GM18861 (cell line): ENCODE measurements at regions not wholly inside any gene's neighbourhood (a gene's known extent, or its start where the extent isn't known, plus 50 kb on each side); places are given as distances from the start of the nearest gene placed in this dataset.
"Not testable (repeated sequence)": the region's sequence is repeated elsewhere in the genome, so short reads cannot be mapped to it uniquely, and the experiment has no call there.

Experiments
- ATAC-seq: cut with Tn5 transposase; IDR thresholded peaks from one replicate; pipeline ENCODE4 v1.9.1; 2021; ENCODE audit not compliant: unreplicated experiment

DNA sequence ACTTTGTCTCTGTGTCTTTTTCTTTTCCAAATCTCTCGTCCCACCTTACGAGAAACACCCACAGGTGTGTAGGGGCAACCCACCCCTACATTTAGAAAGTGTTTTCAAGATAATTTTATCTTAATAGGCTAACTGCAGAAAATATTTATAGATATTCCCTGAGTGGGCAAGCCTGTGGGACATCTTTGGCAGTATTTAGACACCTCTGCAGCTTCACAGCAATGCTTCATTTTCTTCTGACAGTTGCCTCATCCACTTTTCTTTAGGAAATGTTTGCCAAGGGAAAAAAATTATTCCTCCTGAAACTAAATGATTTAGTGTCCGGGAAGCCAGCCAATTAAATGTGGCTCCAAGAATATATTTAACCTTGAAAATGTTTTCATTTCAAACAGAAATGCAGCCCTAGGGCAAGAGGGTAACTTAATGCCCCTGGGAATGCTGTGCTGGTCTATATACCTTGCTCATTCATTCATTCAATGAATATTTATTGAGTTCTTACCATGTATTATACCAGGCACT, 290.4 kb downstream of the ABCC12 start:
- ATAC-seq: no peak

DNA sequence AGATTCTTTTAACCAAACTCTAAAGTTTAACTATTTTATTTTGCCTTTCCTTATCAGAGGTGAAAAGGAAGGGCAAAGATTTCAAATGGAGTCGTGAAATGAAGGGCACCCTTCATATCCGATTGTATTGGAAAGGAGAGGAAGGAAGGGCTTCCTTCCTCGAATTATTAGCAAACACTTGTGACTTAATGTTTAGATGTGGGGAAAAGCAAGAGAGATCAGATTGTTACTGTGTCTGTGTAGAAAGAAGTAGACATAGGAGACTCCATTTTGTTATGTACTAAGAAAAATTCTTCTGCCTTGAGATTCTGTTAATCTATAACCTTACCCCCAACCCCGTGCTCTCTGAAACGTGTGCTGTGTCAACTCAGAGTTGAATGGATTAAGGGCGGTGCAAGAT, 291.5 kb downstream of the ABCC12 start:
- not testable (repeated sequence) for ATAC-seq

DNA sequence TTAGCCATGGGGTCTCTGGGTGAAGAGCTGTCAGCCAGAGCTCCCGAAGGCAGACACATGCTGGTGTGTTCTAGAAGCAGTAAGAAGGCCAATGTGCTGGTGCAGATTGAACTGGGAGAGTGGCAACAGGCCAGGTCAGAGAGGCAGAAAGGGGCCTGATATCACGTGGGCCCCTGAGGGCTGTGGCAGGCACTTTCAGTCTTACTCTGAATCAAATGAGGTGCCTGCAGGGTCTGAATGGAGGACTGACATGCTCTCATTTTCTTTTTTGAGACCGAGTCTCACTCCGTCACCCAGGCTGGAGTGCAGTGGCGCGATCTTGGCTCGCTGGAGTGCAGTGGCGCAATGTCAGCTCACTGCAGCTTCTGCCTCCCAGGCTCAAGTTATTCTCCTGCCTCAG, 293.8 kb downstream of the ABCC12 start:
- no peak for ATAC-seq

DNA sequence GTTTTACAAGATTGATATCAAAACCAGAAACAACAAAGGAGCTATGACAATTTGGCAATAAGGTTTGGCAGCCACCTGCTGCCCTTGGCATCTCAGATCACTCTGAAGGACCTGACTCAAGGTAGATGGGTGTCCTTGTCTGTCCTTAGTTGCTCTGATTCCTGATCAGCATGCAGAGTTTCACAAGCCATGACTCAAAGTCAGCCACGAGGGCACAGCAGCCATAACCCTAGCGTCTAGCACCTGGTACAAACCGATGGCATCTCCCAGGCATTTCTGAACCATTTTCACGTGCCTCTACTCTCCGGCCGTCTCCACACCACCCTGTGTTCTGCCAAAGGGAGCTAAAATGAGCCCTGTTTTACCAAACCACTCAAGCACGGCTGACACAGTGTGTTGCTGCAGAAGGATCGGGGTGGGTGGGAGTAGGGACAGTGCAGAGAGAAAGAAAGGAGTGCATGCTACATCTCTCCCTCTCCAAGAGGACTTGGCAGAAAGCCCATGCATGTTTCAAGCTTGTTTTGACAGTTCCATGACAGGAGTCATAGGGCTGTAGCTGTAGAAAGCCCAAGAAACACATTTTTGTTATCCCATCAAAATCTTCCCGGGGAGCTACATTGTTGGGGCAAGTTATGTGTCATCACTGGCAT, 297.3 kb downstream of the ABCC12 start:
- no peak for ATAC-seq

DNA sequence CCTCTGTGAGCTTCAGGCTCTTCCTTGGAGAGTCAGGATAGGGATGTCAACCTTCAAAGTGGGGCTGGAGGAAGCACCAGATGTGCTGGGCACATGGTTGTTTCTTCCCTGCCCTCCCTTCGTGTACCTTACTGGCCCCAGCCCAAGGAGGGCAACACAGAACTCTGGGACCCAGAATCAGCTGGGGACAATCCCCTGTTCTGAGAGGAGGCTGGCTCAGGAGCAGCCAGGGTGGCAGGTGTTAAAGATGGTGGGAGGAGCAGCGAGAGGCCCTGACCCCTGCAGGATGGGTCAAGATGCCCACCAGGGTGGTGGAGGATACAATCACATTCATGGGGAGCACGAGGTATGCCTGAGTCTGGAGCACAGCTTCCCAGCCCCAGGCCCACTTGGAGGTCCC, 300.4 kb downstream of the ABCC12 start:
- no peak for ATAC-seq

DNA sequence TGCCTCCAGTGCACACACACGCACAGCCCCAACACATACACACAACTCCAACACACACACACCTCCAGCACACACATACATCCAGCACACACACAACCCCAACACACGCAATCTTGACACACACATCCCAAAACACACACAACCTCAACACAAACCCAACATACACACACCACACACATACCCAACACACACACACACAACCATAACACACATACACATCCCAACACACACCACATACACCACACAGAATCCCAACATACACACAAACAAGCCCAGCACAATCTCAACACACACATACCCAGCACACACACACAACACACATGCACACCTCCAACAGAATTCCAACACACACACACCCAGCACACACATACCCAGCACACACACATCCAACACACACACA, 301.1 kb downstream of the ABCC12 start:
- no peak for ATAC-seq

DNA sequence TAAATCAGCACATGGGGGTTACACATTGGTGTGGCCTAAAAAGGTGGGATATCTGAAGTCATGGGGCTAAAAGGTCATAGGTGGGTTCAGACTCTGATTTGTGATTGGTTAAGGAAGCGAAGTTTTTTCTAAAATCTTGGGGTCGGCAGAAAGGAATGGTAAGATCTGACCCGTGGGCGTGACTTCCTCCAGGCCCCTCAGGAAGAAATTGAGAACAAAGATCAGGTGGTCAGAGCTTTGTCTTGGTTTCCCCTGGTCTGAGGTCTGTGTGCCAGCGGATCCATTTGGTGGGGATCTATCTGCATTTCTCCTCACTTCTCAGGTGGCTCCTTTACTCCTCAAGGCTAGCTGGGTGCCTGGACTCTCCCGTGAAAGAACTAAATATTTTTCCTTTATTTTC, 302.8 kb downstream of the ABCC12 start:
- no peak for ATAC-seq

DNA sequence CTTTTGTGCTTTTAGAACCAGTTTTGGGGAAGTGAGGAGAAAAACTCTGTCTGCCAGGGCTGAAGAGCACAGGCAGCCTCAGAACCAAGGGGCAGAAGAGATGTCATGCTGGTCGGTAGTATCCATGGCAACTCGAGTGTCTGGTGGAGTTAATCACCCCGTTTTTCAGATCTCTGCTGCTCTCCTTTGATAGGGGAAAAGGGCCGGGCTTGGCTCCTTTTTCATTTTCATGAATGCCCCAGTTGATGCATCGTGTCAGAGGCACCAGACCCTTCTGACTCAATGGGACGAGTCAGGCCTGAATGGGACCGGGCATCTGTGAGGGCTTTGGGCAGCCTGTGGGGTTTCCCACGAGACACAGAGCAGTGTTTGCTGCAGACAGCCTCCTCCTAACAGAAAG, 304.6 kb downstream of the ABCC12 start:
- no peak for ATAC-seq

DNA sequence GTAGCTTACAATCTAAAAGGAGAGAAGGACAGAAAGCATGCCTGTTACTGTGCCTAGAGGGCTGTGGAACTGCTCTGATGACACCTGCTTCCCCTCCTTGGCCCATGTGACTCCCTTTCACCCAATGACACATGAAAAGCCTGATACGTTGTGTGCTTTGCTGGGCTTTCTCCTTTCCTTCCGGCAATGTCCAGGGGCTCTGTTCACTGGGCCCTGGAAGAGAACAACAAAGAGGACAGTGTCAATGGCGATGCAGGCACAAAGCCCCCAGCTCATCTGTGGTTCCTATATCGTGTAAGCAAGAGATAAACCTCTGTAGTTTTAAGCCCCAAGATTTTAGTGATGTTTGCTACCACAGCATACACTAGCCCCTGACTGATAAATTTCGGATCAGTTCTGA, 306.1 kb downstream of the ABCC12 start:
- ATAC-seq: no peak

DNA sequence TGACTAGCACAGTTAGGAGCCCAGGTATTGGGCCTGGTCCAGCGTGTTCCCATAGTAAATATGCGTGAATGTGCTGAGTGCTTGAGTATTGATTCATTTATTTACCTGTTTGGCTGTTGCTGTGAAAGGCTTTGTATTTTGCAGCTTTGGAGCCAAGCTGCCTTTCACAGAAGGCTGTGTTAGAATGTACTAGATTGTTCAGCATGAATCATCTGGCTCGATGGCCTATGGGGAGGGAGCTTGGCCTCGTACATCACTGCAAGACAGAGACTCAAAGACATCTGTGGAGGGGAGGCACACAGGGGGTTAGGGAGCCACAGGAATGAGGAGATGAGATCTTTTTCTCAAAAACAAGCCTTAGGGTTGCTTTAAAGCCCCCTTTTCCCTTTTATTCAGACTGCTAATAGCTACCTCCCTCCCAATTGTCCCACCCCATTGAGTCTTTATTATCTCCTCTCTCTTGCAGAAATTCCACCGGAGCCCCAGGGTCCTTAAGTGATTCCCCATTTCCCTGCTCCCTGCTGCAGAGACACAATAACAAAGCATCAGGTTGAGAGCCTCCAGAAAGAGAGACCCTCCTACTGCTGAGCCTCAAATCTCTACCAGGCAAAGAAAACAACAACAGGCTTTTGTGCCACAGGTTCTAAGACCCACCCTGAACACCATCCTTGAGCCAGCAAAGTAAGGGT, 307.2 kb downstream of the ABCC12 start:
- ATAC-seq: no peak

DNA sequence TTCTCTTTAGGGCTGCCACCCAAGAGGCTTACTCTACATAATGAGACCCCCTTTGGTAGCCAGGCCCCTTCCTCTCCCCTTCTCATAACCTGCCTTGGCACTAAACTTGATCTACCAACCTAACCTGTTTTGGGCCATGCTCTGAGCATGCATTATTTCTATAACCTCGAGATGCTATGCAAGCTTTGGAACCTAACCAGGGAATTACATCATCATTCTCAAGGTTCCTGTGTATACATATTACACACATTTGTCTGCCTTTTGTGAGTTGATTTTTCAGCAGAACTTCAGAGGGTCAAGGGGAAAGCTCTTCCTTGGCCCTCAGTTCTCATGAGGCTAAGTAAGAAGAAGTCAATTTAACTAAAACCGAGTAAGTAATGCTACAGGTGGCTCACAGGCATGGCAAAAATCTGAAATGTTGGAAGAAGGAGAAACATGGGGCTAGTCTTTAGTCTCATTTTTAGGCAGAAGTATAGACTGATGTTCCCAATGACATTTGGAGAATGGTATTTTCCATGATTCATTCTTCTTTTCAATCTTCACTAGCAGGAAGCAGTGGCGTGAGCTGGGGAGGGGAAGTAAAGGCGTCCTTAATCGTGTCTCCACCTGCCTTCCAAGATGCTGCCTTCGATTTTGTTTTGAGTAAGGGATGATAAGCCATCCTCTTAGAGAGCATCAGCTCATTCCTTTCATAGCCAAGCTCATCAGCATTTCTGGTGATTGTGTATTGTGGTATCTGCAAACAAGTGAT, 308.4 kb downstream of the ABCC12 start:
- no peak for ATAC-seq

DNA sequence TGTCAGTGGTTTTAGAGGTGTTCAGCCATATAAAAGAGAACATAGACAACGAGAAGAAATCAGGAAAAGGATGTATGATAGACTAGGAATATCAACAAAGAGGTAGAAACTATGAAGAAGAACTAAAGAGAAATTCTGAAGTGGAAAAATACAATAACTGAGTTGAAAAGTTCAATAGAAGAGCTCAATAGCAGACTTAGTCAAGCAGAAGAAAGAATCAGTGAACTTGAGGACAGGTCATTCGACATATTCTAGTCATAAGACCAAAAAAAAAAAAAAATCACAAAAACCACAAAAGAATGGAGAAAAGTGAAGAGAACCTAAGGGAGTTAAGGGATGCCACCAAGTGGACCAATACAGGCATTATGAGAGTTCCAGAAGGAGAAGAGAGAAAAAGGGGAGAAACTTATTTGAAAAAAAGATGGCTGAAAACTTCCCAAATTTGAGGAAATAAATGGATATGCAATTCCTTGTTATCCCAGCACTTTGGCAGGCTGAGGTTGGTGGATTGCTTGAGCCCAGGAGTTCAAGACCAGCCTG, 321.2 kb downstream of the ABCC12 start:
- ATAC-seq: no peak

DNA sequence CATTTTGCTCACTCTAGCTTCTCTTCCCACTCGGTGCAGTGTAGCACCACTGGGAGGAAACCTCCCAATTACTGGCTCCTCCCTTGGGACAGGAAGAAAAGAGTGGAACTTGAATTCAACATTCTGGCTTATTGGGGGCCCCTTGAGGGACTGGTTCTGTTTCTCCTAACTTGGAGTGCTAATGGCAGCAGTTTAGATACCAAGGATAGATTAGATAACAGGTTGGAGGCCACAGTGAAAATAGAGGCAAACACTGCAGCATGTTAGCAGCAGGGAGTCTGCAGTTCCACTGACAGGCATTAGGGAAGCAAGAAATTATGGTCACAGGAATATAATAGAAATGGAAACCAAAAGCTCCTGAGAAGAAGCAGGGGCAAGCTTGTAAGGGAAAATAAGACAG, 322.0 kb downstream of the ABCC12 start:
- no peak for ATAC-seq

DNA sequence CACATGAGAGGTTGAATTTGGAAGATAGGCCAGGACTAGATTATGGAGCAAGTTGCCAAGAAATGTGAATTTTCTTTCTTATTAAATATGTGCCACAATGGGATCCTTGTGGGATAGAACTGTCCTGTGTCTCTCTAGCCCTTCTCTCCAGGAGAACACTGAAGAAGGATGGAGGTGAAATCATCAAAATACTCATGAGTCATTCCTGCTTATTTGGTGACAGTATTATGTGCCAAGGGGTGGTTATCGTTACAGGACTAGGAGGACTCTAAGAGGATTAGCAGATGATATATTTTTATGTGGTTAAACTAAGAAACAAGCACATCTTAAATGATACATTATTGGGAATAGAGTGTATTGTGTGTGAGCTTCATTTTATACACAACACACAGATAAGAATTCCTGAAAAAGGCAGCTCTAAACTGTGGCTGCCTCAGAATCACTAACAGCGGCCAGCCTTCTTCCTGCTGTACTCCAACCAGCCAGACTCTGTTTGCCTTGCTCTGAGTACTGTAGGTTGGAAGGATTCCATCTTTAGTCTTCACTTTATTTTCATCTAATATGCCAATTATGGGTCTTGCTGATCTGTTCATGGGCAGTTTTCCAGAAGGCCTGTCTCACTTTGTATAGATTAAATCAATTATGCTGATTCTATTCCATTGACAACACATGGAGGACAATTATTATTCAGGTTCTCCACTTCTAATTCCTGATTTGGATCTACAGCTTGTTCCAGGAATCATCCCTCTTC, 325.8 kb downstream of the ABCC12 start:
- ATAC-seq: no peak

DNA sequence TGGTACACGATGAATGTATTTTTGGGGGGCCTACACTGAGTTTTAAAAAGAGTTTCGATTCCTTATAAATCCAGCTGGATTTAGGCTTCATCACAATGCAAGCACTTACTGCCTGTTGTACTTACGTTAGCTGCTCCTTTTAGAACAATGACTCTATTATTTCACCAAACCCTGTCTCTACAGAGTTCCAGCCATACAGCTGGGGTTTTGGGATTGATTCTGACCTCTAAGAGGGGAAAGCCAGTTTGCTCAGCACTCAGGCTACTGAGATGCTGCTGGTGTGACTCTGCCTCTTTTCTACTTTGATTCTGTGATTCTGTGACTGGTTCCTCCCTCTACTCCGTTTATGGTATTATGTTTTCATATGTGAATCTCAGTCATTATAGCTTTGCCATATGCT, 329.7 kb downstream of the ABCC12 start:
- no peak for ATAC-seq

DNA sequence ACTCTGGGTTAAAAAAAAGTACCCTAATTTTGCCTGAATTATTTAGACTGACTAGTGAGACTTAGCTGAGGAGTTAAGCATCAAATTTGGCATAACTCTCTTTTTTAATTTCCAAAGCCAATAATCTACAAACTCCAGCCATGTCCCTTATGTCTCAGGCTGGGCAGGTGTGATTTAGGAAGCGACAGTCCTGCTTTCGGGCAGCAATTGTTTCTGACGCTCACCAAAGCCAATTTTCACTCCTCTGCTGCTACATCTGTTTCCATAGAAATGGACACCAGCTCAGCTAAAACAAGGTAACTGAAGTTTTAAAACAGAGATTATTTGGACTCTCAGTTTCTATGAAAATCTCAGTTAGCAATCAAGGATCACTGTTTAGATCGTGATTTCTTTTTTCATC, 338.7 kb downstream of the ABCC12 start:
- ATAC-seq: no peak

DNA sequence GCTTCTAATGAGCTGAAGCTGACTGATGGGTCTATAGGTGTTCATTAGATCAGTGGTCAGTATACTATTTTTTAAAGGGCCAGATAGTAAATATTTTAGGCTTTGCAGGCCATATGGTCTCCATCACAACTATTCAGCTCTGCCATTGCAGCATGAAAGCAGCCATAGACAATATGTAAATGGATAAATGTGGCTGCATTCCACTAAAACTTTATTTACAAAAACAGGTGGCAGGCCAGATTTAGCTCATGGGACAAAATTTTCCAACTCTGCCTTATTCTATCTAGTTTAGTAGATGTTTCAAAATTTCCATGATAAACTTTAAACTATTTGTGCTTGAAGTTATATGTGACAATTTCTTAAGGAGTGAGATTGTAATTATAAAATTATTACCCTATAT, 339.3 kb downstream of the ABCC12 start:
- ATAC-seq: no peak

DNA sequence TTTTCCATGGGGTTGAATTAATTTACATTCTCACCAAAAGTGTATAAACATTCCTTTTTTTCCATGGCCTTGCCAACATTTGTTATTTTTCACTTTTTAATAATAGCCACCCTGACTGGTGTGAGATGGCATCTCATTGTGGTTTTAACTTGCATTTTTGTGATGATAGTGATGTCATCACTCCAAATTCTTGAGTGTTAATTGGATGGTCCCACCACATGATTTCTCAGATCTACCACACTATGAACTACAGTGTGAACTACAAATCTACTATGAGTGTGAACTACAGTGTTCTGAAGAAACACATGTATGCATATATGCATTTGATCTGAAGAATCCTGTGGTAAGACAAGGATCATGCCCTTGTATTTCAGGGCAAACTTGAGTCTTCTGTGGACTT, 340.1 kb downstream of the ABCC12 start:
- ATAC-seq: no peak

DNA sequence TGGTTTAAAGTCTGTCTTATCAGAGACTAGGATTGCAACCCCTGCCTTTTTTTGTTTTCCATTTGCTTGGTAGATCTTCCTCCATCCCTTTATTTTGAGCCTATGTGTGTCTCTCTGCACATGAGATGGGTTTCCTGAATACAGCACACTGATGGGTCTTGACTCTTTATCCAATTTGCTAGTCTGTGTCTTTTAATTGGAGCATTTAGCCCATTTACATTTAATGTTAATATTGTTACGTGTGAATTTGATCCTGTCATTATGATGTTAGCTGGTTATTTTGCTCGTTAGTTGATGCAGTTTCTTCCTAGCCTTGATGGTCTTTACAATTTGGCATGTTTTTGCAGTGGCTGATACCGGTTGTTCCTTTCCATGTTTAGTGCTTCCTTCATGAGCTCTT, 344.0 kb downstream of the ABCC12 start:
- not testable (repeated sequence) for ATAC-seq

DNA sequence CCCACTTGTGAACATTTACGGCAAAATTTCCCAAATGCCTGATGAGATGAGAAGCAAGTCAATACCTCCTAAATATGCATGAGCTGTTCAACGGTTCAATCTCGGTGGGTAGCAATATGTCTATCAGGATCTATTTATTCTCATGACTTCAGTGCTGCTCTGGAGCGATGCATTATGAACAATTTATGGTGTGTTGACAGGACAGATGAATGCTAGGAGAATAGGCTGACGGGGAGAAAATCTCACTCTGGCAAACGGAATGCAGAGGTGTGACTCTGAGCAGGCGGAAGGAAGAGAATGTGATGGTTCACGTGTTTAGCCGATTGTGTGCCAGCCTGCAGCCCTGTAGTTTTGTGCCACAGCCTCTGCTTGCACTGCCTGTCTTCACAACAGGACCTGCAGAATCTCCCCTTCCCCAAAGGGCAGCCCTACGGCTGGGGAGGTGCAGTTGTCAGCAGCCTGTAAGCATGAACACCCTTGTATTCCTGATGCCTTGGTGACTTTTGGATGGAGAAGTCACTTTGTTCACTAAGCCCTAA, 345.2 kb downstream of the PHKB start:
- no peak for ATAC-seq

DNA sequence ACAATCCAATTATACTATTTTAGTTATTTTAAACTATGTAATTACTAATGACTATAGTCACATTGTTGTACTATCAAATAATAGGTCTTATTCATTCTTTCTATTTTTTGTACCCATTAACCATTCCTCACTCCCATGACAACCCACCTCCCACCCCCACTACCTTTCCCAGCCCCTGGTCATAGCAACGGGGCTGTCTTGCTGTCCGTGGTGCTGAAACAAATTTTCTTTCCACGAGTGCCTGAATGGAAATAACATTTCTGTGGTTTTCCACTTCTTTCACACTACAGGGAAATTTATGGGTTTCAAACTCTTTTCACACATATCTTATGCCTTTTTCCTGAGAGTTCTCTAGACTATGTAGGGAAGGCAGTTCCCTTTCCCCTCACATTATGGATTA, 326.6 kb downstream of the PHKB start:
- no peak for ATAC-seq
